NCI-H1436 (cell line): ENCODE measurements at regions not wholly inside any gene's neighbourhood (a gene's known extent, or its start where the extent isn't known, plus 50 kb on each side); places are given as distances from the start of the nearest gene placed in this dataset.
"Not testable (repeated sequence)": the region's sequence is repeated elsewhere in the genome, so short reads cannot be mapped to it uniquely, and the experiment has no call there.

Experiments
- DNase-seq: peaks from one replicate; lab custom pipeline; 2025; lab: John Stamatoyannopoulos, UW

DNA sequence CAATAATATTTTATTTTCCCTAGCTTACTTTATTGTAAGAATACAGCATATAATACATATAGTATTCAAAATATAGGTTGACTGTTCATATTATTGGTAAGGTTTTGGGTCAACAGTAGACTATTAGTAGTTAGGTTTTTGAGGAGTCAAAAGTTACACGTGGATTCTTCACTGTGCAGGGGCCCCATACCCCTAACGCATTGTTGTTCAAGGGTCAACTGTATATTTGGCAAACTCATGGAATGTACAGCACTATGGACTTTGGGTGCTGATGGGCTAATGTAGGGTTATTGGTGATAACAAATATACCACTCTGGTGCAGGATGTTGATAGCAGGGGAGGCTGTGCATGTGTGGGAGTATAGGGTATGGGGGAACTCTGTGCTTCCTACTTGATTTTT is 397.2 kb downstream of the BCKDHB start:
- DNase-seq, result no peak

DNA sequence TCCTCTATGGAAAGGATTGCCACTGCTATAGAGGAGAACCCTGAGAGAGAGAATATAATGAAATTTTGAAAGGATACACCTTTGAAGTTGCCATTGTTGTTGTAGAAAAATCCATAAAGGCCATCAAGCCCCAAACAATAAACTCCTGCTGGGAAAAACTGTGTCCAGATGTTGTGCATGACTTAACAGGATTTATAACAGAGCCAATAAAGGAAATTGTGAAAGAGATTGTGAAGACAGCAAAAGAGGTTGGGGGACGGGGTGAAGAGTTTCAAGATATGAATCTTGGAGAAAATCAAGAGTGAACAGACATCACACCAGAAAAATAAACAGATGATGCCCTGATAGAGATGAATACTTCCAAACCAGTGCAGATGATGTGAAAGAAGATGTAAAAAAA is 396.4 kb downstream of the BCKDHB start:
- DNase-seq, result no peak

DNA sequence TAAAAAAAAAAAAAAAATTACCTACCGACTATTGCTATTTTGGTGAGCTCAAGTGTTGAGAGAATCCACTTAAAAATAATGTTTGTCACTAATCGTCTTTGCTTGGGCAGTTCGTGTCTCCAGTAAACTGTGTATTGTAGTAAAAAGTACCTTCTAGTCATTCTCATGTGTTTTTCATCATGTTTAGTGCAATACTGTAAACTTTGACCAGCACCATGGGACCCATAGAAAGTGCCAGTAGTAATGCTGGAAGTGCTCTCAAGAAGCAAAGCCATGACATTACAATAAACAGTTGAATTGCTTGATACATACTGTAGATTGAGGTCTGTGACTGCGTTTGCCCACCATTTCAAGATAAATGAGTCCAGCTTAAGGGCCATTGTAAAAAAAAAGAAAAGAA is 395.2 kb downstream of the BCKDHB start:
- DNase-seq, result no peak

DNA sequence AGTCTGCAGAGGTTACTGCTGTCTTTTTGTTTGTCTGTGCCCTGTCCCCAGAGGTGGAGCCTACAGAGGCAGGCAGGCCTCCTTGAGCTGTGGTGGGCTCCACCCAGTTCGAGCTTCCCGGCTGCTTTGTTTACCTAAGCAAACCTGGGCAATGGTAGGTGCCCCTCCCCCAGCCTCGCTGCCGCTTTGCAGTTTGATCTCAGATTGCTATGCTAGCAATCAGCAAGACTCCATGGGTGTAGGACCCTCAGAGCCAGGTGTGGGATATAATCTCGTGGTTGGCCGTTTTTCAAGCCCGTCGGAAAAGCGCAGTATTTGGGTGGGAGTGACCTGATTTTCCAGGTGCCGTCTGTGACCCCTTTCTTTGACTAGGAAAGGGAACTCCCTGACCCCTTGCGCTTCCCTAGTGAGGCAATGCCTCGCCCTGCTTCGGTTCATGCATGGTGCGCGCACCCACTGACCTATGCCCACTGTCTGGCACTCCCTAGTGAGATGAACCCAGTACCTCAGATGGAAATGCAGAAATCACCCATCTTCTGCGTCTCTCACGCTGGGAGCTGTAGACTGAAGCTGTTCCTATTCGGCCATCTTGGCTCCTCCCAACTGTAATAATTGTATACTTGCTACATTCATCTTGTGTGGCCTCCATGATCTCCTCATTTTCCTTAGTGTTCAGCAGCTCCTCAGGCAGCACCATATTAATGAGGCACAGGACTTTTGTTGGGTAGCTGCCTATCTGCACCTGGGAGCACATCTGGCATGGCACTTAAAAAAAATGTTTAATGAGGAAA is 391.4 kb downstream of the BCKDHB start:
- DNase-seq, result not testable (repeated sequence)

DNA sequence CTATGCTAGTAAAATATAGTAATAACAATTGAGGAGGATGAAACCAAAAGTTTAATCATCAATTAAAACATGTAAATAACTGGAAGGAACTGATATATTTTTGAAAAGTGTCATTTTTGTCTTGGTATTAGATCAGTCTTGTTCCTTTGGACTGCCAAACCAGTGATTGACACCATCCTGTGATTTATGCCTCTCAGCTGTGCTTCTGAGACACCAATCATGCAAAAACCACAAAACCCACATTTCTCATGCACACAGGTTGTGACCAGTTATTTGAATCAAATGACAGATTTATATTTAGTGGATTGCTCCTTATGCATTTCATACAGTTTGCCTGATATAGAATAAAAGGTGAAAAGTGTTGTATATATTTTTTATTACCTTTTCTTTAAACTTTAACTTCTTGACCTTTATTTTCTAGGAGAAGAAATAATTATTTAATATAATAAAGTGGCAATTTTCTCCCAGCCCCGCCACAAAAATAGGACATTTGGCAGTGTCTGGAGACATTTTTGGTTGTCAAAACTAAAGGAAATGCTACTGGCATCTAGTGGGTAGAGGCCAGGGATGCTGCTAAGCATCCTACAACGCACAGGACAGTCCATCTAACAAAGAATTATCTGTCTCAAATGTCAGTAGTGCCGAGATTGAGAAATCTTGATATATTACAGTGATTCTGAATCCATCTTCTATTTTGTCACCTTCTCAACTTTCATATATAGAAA is 383.6 kb downstream of the BCKDHB start:
- DNase-seq, result no peak

DNA sequence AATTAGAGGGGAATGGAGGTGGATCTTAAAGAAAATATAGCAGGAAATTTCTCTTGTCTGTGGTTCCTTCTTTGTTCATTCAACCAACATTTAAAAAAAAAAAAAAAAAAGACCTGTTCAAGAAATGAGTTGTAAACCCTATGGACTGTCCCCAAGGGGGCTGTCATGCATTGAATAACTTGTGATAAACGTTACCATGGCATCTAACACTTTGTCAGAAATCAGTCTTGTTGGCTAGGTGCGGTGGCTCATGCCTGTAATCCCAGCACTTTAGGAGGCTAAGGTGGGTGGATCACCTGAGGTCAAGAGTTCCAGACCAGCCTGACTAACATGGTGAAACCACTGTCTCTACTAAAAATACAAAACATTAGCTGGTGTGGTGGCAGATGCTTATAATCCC is 381.7 kb downstream of the BCKDHB start:
- no peak for DNase-seq

DNA sequence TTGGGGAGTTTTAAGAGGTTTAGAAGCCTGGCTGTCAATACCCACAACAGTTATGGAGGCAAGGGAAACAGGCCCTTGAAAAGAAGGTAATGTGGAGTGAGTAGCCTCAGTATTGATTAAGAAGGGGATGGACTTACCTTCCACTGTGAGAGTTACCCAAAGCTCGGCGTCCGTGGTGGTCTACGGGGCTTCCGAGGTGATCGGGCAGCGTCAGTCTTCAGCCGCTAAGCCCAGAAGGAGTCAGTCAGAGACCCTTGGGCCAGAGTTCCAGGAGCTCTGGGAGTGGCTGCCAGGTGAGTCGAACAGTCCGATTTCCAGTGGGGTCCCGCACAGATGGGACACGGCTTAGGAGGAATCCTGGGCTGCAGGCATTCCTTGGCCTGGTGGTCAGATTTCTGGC is 379.0 kb downstream of the BCKDHB start:
- DNase-seq, result not testable (repeated sequence)

DNA sequence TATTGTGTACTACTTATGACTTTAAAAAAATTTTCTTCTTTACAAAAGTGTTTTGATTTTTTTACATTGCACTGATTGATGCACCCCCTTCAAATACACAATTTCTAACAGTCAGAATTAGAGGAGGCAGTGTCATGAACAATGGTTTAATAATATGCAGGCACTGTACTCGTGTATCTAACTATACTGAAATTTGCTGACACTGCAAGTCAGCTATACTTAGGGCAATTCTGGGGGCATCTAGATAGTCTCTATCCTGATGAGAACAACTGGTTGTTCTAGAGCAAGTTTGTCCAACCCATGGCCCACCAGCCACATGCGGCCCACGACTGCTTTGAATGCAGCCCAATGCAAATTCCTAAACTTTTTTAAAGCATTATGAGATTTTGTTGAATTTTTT is 375.6 kb downstream of the BCKDHB start:
- DNase-seq, result no peak

DNA sequence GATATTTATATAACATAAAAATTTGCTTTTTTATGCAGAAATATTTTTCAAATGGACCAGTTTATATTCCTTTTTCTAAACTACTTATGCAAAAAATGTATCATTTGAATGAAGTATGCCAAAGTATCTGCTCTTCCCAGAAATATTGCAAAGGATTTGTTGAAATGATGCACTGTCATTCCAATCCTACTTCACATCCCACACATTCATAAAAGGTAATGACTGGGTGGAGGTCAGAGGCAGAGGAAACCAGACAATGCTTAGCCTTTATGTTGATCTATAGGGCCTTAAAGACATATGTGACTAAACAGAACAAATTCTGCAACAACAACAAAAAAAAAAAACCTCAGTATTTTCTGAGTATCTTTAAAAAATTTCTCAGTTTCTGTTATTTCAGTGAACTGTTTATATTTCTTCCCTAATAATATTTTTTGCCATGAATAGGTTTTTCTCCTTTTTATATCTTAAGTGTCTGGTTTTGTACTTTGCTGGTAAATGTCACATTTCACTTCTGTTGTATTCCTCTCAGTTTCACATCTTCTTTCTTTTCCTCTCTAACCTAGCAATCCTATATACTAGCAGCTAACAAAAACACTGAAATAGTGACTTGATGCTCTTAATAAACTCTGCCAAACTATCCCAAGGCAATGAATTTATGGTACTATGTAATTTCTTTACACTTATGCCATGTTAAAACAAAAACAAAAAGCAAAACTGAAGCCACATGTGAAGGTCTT is 374.1 kb downstream of the BCKDHB start:
- DNase-seq, result no peak

DNA sequence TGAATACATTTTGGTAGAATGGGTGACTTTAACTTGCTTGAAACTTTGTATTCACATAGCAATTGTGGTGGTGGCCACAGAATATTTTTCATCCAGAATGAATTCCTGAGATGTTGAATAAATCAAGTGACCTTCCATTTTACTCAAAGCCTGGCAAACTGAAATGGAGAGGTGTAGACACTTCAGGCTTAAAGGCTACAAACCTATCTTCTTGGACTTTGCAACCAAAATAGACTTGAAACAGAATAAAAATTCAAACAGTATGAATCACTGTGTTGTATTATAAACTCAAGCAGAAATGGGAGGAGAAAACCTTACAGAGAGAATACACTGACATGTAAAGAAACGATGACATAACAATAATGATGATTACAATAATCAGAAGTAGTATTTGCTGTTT is 371.6 kb downstream of the BCKDHB start:
- DNase-seq, result no peak

DNA sequence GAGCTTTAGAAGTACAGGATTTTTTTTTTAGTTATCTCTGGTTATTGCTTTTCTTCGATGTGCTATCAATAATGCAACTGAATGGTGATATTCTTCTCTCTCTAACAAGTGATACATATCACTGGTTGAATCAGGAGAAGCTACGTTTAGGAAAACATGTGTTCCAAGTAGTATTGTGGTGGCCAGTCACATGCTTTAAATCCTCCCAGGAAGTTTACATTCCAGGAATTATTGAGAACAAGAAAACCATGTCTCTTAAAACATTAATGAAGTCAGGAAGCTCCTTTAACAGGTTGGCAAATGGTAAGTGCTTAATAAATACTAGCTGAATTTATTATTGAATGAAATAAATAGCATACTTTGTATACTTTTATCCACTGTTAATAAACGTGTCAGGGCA is 371.1 kb downstream of the BCKDHB start:
- no peak for DNase-seq

DNA sequence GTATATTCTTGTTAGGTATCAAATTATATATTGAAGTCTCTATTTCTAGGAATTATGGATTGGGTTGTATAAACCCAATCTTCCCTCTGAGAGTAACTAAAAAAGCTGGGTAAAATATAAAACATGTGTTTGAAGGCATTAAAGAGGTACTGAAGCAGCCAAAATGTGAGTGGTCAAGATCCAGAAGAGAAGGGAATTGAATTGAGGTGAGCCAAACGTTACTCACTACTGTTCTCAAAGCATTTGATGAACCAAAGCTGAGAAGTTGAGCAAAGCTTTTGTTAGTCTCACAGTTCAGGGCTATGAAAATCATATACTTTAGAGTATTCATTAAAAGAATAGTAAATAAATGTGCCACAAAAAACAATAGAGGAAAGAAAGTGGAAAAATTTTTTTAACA is 365.8 kb downstream of the BCKDHB start:
- no peak for DNase-seq

DNA sequence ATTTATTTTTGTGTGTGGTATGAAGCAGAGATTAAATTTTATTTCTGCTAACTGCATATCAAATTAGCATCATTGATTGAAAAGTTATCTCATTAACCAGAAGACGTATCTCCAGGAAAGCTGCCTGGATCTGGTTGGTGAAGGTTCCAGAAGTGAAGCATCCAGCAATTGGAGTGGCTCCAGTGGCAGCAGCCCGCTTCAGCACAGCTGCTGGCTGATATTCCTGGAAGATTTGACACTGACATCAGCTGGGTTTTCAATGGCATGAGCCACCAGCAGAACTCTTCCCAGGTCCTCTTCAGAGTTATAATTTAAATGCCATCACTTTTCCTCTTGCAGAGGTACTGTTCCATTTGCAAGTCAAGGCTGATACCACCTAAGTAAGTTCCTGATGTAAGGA is 363.5 kb downstream of the BCKDHB start:
- no peak for DNase-seq

DNA sequence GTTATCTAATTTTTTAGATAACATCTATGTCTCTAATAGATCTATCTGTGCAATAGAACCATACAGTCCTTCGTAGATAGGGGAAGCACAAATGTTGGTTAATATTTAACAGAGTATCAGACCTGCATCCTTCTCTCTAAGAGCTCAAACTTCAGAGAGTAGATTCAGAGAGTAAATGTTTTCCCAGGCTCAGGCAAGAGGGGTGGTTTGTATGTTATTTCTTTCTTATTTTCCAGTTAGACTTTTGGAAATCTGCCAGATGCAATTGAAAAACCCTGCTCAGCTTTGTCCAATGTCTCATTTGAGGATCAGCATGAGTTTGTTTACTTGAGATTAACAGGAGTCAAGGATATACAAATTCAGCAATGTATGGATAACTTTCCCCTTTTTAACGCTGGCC is 361.9 kb downstream of the BCKDHB start:
- no peak for DNase-seq

DNA sequence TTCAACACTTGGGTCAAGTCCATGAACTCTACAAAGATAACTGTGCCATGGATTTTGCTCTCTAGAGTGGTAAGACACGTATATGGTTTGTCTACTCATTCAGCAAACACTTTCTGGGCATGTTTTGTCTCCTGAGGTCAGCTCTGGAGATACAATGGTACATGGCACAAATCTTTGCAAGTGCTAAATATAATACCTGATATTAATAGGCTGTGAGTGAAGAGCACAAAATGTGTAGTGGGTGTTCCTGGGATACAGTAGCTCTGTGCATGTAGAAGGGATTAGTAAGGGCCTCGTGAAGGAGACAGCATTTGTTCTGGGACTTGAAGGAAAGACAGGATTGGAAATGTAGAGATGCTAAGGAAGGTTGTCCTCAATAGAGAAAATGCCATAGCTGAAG is 360.9 kb downstream of the BCKDHB start:
- DNase-seq, result no peak

DNA sequence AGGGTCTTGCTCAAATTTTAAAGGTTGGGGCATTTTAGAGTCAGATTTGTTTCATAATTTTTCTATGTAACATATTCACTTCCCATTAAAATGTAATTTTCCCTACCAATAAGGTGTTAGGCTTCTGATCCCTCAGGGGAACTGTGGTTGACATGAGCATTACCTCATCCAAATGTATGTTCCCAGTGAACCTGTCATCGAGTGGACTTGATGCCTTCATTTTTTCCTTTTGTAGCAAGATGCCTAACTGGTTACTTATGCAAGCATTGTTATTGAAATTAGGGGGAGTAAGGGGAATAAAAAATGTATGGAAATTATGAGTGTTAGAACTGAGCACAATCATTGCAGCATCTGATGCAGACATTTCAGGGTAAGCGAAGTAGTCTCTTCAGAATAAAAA is 360.5 kb downstream of the BCKDHB start:
- DNase-seq, result no peak

DNA sequence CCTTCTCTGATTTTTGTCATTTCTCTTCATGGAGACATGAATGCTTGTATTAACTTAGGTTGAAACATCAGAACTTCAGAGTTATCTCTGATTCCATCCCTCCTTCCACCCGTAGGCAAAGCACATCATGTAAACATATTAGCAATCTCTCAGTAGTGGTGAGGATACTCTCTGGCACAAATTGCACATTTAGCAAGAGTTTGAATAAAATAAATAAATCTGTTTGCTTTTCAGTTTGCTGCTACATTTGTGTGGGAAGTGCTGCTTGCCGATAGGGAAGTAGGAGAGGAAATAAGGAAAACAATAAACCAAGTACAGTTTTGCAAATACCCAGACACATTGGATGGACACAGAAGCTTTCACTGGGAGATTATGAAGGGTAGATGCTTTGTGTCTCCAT is 359.0 kb downstream of the BCKDHB start:
- no peak for DNase-seq

DNA sequence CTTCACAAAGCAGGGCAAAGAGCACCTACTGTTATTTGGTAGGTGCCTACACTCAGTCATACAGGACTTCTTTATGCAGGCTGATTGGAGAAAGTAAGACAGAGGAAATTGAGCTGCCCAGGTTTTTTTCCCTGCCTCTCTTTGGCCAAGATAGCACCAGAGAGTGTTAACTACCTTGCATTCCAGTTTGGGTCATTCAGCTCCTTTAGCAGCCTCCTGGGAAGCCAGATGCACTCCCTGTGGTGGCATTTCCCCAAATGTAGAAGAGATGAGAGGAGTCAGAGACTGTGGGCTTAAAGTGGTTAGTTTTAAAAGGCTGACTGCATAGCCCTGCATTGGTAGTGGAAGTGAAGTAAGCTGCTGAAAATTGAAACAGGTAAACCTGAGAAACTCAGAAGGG is 358.4 kb downstream of the BCKDHB start:
- DNase-seq, result no peak

DNA sequence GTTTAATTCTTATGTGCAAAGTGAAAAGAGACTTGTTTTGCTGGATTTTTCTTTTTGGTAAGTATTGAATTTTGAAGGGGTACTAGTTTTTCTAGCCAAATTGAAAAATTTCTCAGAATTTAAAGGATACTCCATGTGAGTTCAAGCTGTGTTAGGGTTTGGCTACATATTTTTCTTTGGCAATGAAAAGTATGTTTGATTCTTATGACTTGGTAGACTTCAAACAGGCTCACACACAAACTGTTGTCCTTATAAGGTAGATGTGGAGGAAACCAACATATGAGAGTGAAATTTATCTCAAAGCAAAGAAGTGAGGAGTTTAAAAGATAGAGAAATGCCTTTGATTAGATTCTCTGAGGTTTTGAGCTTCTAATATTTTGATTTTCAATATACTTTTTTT is 356.7 kb downstream of the BCKDHB start:
- no peak for DNase-seq

DNA sequence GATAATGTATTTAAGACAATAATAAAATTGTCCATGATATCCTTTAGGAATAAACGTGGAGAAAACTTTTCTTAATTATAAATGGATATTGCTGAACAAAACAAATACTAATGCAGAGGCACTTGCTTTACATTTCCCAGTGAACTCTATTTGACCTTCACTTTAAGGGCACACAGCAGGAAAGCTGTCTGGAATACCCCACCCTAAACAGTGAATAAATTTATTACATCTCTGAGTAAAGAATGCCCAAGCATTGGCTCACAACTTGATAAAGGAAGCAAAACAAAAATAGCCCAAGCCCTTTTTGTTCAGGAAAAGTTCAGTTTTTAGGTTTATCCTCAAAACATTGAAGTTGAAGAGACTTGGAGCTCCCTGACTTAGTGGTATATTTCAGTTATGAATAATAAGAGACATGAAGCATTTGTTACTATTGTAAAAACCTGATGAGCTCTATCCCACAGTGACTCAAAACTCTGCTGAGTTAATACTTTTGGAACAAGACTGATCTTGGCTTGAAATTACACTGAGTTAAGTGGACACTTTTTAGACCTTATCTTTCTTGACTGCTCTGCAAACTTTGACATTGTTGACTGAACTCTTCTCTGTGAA is 353.9 kb downstream of the BCKDHB start:
- no peak for DNase-seq

DNA sequence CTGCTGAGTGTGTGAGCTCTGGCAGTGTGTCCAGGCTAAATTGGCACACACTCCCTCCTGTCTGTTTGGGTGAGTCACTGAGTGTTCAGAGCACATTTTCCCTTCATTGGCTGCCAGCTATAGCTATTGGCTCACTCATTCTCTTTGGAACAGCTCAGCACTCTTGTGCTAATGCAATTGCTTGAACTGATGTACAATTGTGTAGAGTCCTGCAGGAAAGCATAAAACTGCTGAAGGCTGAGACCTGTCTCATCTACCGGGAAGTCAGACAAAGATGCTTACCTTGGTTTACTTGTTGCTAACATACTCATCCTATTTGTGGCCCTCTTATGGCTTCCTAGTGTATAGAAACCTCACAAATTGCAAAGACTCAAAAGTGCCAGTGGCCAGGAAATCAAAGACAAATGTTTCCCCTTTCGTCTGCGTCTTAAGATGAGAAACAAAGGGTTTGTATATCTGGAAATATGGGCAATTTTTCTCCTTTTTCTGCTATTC is 351.0 kb downstream of the BCKDHB start:
- no peak for DNase-seq

DNA sequence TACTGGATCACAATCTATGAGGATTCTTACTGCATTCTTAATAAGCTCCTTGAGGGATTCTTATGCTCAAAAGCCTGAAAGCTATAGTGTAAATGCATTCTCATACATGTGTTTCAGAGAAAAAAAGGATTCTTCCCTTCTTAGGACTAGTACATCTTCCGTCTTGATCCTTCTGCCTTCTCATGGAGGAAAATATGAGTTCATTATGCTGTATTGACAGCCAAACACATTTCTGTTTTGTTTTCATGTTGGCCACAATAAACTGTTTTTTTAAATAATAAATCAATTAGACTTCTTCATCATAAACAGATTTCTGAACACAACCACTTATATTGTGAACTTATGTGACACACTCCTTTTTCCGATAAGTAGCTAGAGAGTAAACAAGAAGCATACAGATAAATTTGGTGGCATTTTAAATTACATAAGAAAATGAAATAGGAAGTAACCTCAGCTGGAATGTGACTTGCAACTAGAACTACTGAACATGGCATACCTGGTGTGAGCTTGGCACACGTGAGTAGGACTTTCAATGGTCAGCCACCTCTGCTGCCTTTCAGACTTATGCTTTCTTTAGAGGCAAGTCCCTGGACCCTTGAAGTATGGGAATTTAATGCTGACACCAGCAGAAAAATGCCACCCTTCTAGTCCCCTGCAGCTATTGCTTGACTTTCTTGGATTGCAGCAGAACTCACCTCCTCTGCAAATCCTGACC is 350.4 kb downstream of the BCKDHB start:
- DNase-seq, result no peak
